ENCODE measurements at regions not wholly inside any gene's neighbourhood (a gene's known extent, or its start where the extent isn't known, plus 50 kb on each side); places are given as distances from the start of the nearest gene placed in this dataset.

DNA sequence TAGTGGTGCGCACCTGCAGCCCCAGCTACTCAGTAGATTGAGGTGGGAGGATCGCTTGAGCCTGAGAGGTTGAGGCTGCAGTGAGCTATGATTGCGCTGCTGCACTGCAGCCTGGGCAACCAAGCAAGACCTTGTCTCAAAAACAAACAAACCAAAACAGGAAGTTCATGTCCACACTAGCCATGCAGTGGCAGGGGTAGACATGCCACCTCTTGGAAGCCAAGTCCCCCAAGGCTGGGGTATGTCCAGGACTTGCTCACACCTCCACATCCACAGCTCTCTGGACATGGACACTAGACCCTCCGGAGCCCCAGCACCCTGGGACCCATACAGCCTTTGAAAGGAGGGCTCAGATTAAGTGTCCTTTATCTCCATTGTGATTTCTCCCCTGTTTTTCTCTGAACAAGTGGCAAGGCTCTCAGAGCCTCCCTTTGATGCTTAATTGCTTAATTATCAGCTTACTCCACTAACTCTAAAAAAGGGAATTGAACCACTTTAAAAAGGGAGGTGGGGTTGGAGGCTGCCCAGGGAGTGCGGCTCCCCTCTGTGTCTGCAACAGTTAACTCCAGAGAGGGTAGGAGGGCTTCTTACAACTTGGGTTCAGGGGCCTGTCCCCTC is 424.6 kb upstream of the C16orf82 start:
- no peak overlapping the region for H3K4me3 Mint-ChIP-seq

DNA sequence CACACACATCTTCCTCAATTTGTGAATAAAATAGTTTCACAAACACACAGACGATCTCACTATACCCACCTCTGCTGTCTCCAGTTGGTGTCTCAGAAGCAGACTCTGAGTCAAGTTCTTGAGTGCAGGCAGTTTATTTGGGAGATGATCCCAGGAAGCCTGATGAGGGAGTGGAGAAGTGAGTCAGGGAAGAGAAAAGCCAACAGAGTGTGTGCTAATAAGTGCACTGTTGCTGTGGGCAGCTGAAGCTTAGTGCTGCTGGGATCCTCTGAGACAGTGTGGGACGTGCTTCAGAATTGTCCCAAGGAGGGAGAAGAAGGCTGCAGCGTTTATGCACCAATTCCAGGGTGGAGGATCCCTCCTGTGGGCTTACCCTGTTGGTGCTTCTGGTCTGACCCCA is 423.2 kb upstream of the C16orf82 start:
- H3K36me3 Mint-ChIP-seq (ENCODE audit: low read depth): peaks cover 21% of the 10 kb centered on the region
- no peak overlapping the region for H3K4me3 Mint-ChIP-seq
- intact Hi-C loops (cut with micrococcal nuclease): loop anchor here (10.0 kb wide), 1 partner anchor 189 kb away; no protein-coding TSS in a partner anchor
- no peaks in the 10 kb centered on the region for H3K9me3 Mint-ChIP-seq
- no peak for DNase-seq (ENCODE audit: low spot score)
- H3K4me1 Mint-ChIP-seq (ENCODE audit: low read depth): peaks cover 54% of the 10 kb centered on the region
- H3K27ac Mint-ChIP-seq: peak overlapping the region; percentile 67
- no peaks in the 10 kb centered on the region for H3K27me3 Mint-ChIP-seq (ENCODE audit: insufficient read depth)

More for the DNA sequence above, 424.6 kb upstream of the C16orf82 start:
- Mint-ChIP-seq H3K27me3 (ENCODE audit: insufficient read depth) (no peaks in the 10 kb centered on the region), H3K27ac (peak overlapping the region; percentile 12), H3K4me1 (ENCODE audit: low read depth) (peaks cover 49% of the 10 kb centered on the region), H3K36me3 (ENCODE audit: low read depth) (peaks cover 22% of the 10 kb centered on the region), H3K9me3 (peaks cover 4% of the 10 kb centered on the region)
- intact Hi-C loops (cut with micrococcal nuclease): loop anchor here (10.0 kb wide), 1 partner anchor 187 kb away; no protein-coding TSS in a partner anchor
- no peak for DNase-seq (ENCODE audit: low spot score)

DNA sequence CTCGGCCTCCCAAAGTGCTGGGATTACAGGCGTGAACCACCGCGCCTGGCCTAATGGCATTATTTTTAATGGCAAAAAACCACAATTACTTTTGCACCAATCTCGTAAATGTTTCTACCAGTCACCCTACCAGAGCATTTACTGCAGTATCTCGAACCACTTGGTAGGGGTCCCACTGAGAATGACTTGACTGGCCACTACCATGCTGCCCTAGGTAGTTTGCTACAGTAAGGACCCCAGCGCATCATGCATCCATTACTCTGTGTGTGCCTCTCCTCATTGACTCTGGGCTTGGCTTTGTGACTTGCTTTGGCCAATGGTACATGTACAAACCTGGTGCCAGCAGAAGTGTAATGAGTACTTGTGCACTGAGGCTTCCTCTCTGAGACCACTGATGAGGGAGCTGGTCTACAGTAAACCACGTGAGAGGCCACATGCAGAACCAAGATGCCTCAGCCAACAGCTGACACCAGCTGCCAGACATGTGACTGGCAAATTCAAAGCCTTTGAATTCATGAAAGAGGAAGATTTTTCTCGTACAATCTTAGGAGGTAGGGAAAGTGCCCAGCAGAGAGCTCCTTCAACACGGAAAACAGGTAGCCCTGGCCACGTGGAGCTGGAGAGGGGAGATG is 421.7 kb upstream of the C16orf82 start:
- intact Hi-C loops (cut with micrococcal nuclease): loop anchor here (1.0 to 10.0 kb wide), 4 partner anchors 46 to 938 kb away; no protein-coding TSS in a partner anchor
- H3K27ac Mint-ChIP-seq: peak overlapping the region; percentile 70
- no peaks in the 10 kb centered on the region for H3K9me3 Mint-ChIP-seq
- DNase-seq (ENCODE audit: low spot score): peak; percentile 29
- H3K36me3 Mint-ChIP-seq (ENCODE audit: low read depth): peaks cover 18% of the 10 kb centered on the region
- no peaks in the 10 kb centered on the region for H3K27me3 Mint-ChIP-seq (ENCODE audit: insufficient read depth)
- peak overlapping the region; percentile 60 for H3K4me3 Mint-ChIP-seq
- H3K4me1 Mint-ChIP-seq (ENCODE audit: low read depth): peaks cover 59% of the 10 kb centered on the region

DNA sequence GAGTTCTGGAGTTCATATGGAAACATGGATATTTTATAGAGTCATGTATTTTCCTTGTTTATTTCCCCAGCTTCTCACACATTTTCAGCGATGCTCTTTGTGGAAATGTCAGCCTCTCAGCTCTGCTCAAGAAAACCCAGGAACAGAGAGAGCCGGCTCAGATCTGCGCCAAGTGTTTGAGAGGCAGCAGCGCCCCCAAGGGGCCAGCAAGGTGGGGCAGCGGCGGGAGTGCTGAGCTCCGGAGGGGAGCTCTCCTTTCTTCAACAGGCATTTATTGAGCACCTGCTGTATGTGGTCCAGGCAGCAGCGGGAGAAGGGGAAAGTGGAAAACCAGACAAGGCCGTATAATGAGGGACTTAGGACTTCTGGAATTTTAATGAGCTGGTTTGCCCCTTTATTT is 421.1 kb upstream of the C16orf82 start:
- Mint-ChIP-seq H3K36me3 (ENCODE audit: low read depth) (peaks cover 18% of the 10 kb centered on the region), H3K27me3 (ENCODE audit: insufficient read depth) (peaks cover 2% of the 10 kb centered on the region), H3K4me1 (ENCODE audit: low read depth) (peaks cover 59% of the 10 kb centered on the region), H3K4me3 (no peak overlapping the region), H3K9me3 (no peaks in the 10 kb centered on the region), H3K27ac (no peak overlapping the region)
- peak; percentile 57 for DNase-seq (ENCODE audit: low spot score)
- intact Hi-C loops (cut with micrococcal nuclease): loop anchor here (1.0 to 10.0 kb wide), 4 partner anchors 47 to 938 kb away; no protein-coding TSS in a partner anchor

DNA sequence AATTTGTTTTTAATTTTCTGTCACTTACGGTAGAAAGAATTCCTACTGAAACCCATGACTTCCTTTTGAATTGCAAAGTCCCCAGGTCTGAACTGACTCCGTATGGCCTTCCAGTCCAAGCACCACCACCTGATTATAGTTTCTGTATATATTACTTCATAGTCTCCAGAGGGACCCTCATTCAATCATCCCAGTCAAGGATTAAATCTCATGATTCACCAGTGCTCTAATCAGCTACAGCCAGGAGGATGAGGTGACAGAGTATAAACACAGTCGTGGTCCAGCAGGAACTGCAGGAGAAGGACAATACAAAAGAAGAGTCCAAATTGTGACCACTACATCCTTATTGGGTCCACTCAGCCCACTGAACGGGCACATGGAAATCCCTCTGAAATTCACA is 418.9 kb upstream of the C16orf82 start:
- H3K36me3 Mint-ChIP-seq (ENCODE audit: low read depth): peaks cover 15% of the 10 kb centered on the region
- H3K9me3 Mint-ChIP-seq: no peaks in the 10 kb centered on the region
- H3K4me3 Mint-ChIP-seq: no peak overlapping the region
- peaks cover 48% of the 10 kb centered on the region for H3K4me1 Mint-ChIP-seq (ENCODE audit: low read depth)
- H3K27me3 Mint-ChIP-seq (ENCODE audit: insufficient read depth): peaks cover 2% of the 10 kb centered on the region
- no peak overlapping the region for H3K27ac Mint-ChIP-seq
- no peak for DNase-seq (ENCODE audit: low spot score)
- intact Hi-C loops (cut with micrococcal nuclease): loop anchor here (5.0 to 10.0 kb wide), 2 partner anchors 193 to 941 kb away; no protein-coding TSS in a partner anchor

DNA sequence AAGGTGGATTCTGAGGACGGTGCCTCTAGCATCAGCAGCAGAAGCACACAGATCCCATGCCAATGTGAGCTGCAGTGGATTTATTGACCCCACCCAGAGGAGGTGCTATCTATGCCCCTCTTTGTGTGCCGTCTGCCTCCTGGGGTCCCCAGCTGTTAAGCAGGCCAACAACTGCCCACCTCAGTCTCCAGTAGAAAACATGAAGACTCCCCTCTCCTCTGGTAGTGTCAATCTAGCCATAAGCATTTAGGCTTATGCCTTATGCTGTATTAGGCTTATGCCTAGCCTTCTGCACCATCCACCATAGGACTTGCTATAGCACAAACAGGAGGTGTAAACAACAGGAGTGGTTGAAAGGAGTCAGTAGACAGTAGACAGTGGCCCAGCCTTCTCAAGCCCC is 417.9 kb upstream of the C16orf82 start:
- peaks cover 7% of the 10 kb centered on the region for H3K36me3 Mint-ChIP-seq (ENCODE audit: low read depth)
- no peak overlapping the region for H3K27ac Mint-ChIP-seq
- intact Hi-C loops (cut with micrococcal nuclease): loop anchor here (5.0 to 10.0 kb wide), 2 partner anchors 194 to 942 kb away; no protein-coding TSS in a partner anchor
- H3K4me3 Mint-ChIP-seq: no peak overlapping the region
- DNase-seq (ENCODE audit: low spot score): no peak
- H3K27me3 Mint-ChIP-seq (ENCODE audit: insufficient read depth): peaks cover 2% of the 10 kb centered on the region
- no peaks in the 10 kb centered on the region for H3K9me3 Mint-ChIP-seq
- H3K4me1 Mint-ChIP-seq (ENCODE audit: low read depth): peaks cover 38% of the 10 kb centered on the region

DNA sequence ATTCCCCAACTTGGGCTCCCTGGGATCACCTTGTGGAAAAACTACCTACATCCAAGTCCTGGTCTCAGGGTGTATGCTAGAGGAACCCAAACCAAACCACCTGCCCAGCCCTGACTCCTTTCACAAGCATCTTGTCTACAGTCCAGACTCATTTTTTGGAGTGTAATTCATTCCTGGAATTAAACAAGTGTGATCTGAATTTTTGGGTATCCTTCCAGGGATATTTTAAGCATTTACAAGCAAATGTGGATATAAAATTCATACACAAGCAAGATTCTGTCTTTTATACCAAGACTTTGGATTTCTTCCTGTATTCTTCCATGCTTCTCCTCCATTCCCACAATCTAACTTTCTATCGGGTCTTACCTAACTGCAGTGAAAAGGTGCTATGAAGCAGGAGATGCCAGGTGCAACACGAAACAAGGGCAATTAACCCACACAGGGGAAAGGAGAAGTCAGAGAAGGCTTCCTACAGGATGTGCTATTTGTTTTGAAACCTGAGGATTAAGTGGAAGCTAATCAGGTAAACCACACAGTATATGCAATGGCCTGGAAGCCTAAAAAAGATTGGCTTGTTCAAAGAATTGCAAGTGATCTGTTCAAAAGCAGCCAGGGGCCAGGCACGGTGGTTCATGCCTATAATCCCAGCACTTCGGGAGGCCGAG is 417.2 kb upstream of the C16orf82 start:
- Mint-ChIP-seq H3K9me3 (no peaks in the 10 kb centered on the region), H3K36me3 (ENCODE audit: low read depth) (peaks cover 4% of the 10 kb centered on the region), H3K4me1 (ENCODE audit: low read depth) (peaks cover 32% of the 10 kb centered on the region), H3K27ac (no peak overlapping the region), H3K4me3 (no peak overlapping the region), H3K27me3 (ENCODE audit: insufficient read depth) (peaks cover 2% of the 10 kb centered on the region)
- intact Hi-C loops (cut with micrococcal nuclease): loop anchor here (5.0 to 10.0 kb wide), 2 partner anchors 195 to 942 kb away; no protein-coding TSS in a partner anchor
- DNase-seq (ENCODE audit: low spot score): no peak

DNA sequence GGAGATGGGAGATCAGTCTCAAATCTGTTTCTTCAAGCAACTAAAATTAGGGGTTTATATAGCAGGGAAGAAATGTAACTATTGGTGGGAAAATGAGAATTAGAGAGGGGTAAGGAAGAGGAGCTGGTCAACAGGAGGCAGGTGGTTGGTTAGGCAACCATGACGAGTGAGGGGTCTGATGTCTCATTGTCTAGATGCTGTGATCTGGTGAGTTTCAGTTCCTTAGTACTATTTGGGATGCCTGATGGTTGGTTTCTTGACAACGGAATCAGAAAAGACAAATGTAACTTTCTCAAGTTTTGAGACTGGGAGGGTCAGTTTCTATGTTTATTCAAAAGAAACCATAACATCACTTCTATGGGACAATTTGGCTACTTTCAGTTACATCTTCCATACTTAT is 415.3 kb upstream of the C16orf82 start:
- H3K4me1 Mint-ChIP-seq (ENCODE audit: low read depth): peaks cover 16% of the 10 kb centered on the region
- H3K27ac Mint-ChIP-seq: no peak overlapping the region
- no peak for DNase-seq (ENCODE audit: low spot score)
- peaks cover 5% of the 10 kb centered on the region for H3K27me3 Mint-ChIP-seq (ENCODE audit: insufficient read depth)
- no peak overlapping the region for H3K4me3 Mint-ChIP-seq
- H3K9me3 Mint-ChIP-seq: peaks cover 6% of the 10 kb centered on the region
- no peaks in the 10 kb centered on the region for H3K36me3 Mint-ChIP-seq (ENCODE audit: low read depth)
- intact Hi-C loops (cut with micrococcal nuclease): no loop called here

DNA sequence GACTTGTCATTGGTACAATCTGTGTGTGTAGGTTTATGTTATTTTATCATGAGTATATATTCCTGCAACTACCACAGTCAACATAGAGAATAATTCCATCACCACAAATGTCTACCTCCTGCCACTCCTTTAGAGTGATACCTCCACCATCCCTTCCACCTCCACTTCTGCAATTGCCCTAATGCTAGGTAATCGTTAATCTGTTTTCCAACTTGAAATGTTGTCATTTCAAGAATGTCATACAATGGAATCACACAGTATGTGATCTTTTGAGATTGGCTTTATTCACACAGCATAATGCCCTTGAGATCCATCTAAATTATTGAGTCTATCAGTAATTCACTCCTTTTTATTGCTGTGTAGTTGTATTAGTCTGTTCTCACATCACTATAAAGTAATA is 414.8 kb upstream of the C16orf82 start:
- intact Hi-C loops (cut with micrococcal nuclease): no loop called here
- Mint-ChIP-seq H3K9me3 (peaks cover 6% of the 10 kb centered on the region), H3K27me3 (ENCODE audit: insufficient read depth) (peaks cover 5% of the 10 kb centered on the region)

DNA sequence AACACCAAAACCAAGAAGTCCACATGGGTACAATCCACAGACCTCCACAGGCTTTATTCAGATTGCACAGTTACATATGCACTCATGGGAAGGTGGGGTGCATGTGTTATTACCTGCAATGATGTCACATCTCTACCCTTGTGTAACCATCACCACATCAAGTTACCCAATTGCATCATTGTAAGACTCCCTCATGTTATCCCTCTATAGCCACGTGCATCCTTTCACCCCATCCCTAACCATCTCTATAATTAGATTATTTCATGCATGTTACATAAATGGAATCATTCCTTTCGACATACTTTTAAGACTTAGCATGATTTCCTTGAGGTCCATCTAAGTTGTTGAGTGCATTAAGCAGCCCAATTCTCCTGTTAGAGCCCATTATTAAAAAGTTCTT is 408.2 kb upstream of the C16orf82 start:
- DNase-seq (ENCODE audit: low spot score): no peak
- H3K36me3 Mint-ChIP-seq (ENCODE audit: low read depth): no peaks in the 10 kb centered on the region
- H3K27me3 Mint-ChIP-seq (ENCODE audit: insufficient read depth): peaks cover 3% of the 10 kb centered on the region
- intact Hi-C loops (cut with micrococcal nuclease): no loop called here
- H3K4me3 Mint-ChIP-seq: no peak overlapping the region
- H3K27ac Mint-ChIP-seq: no peak overlapping the region
- H3K9me3 Mint-ChIP-seq: peaks cover 6% of the 10 kb centered on the region
- no peaks in the 10 kb centered on the region for H3K4me1 Mint-ChIP-seq (ENCODE audit: low read depth)

More for the DNA sequence above, 414.8 kb upstream of the C16orf82 start:
- H3K27ac Mint-ChIP-seq: no peak overlapping the region
- no peaks in the 10 kb centered on the region for H3K36me3 Mint-ChIP-seq (ENCODE audit: low read depth)
- H3K4me1 Mint-ChIP-seq (ENCODE audit: low read depth): peaks cover 13% of the 10 kb centered on the region
- H3K4me3 Mint-ChIP-seq: no peak overlapping the region
- no peak for DNase-seq (ENCODE audit: low spot score)

DNA sequence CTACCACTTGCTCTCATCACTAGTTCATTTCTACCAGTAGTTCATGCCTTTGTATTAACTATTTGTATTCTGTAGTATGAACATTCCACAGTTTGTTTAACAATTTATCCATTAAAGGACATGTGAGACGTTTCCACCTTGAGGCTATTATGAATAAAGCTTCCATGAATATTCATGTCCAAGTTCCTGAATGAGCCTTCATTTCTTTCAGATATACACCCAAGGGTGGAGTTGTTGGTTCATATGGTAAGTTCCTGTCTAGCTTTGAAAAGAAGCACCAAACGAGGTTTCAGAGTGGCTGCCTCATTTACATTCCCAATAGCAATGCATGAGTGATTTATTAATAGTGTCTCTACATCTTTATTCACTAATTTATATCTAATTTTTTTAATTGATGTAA is 407.8 kb upstream of the C16orf82 start:
- Mint-ChIP-seq H3K9me3 (peaks cover 6% of the 10 kb centered on the region), H3K27me3 (ENCODE audit: insufficient read depth) (peaks cover 3% of the 10 kb centered on the region), H3K36me3 (ENCODE audit: low read depth) (no peaks in the 10 kb centered on the region), H3K4me3 (no peak overlapping the region), H3K27ac (no peak overlapping the region), H3K4me1 (ENCODE audit: low read depth) (no peaks in the 10 kb centered on the region)
- intact Hi-C loops (cut with micrococcal nuclease): no loop called here
- DNase-seq (ENCODE audit: low spot score): no peak

DNA sequence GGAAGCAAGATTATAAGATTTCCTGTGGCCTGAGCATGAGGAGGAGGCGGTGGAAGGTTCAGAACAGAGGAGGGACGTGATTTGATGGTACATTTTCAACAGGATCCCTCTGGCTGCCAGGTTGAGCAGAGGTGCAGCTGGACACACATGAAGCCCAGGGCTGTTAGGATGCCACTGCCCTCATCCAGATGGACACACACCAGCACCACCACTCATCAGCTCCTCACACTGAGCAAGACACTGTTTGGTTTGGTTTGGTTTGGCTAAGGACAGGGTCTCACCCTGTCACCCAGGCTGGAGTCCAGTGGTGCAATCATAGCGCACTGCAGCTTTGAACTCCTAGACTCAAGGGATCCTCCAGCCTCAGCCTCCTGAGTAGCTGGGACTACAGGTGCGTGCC is 402.6 kb upstream of the C16orf82 start:
- H3K27me3 Mint-ChIP-seq (ENCODE audit: insufficient read depth): no peaks in the 10 kb centered on the region
- H3K36me3 Mint-ChIP-seq (ENCODE audit: low read depth): peaks cover 3% of the 10 kb centered on the region
- peaks cover 19% of the 10 kb centered on the region for H3K4me1 Mint-ChIP-seq (ENCODE audit: low read depth)
- H3K9me3 Mint-ChIP-seq: no peaks in the 10 kb centered on the region
- DNase-seq (ENCODE audit: low spot score): no peak
- no peak overlapping the region for H3K4me3 Mint-ChIP-seq
- H3K27ac Mint-ChIP-seq: no peak overlapping the region
- intact Hi-C loops (cut with micrococcal nuclease): loop anchor here (2.0 kb wide), 1 partner anchor 109 kb away; no protein-coding TSS in a partner anchor
